CD4-positive, alpha-beta T cell treated with Interleukin-1 beta for 1 hour (primary cell): ENCODE measurements at regions not wholly inside any gene's neighbourhood (a gene's known extent, or its start where the extent isn't known, plus 50 kb on each side); places are given as distances from the start of the nearest gene placed in this dataset.
"Not testable (repeated sequence)": the region's sequence is repeated elsewhere in the genome, so short reads cannot be mapped to it uniquely, and the experiment has no call there.

Experiments used
- DNase-seq, 2 donors: peaks; one replicate each; pipeline ENCODE4 v3.0.0-alpha.2; 2020 to 2022

GRCh38 chr1:166630369-166630768, 208.9 kb upstream of the POGK start:
- DNase-seq = no peak

- DNase-seq = no peak
Observed at GRCh38 chr1:166638137-166638536, 201.1 kb upstream of the POGK start.

- DNase-seq = not testable (repeated sequence)
Observed at GRCh38 chr1:166657228-166657627, 182.0 kb upstream of the POGK start.

GRCh38 chr1:166666790-166667189, 172.5 kb upstream of the POGK start:
- DNase-seq = not testable (repeated sequence)

- DNase-seq = not testable (repeated sequence)
Observed at GRCh38 chr1:166667600-166667999, 171.7 kb upstream of the POGK start.

- DNase-seq = no peak
Observed at GRCh38 chr1:166671627-166672026, 167.6 kb upstream of the POGK start.

GRCh38 chr1:166673722-166674121, 165.6 kb upstream of the POGK start:
- no peak for DNase-seq

- no peak for DNase-seq
Observed at GRCh38 chr1:166675213-166675612, 164.1 kb upstream of the POGK start.

GRCh38 chr1:166676981-166677380, 162.3 kb upstream of the POGK start:
- no peak for DNase-seq

GRCh38 chr1:166679369-166679768, 159.9 kb upstream of the POGK start:
- DNase-seq = no peak

GRCh38 chr1:166682588-166682987, 156.7 kb upstream of the POGK start:
- DNase-seq = no peak

GRCh38 chr1:166684669-166685068, 154.6 kb upstream of the POGK start:
- not testable (repeated sequence) for DNase-seq

GRCh38 chr1:166685200-166685599, 154.1 kb upstream of the POGK start:
- DNase-seq = no peak

- not testable (repeated sequence) for DNase-seq
Observed at GRCh38 chr1:166685891-166686290, 153.4 kb upstream of the POGK start.

GRCh38 chr1:166690596-166690995, 148.7 kb upstream of the POGK start:
- DNase-seq = not testable (repeated sequence)

GRCh38 chr1:166691476-166691875, 147.8 kb upstream of the POGK start:
- no peak for DNase-seq

- DNase-seq = no peak
Observed at GRCh38 chr1:166692346-166692745, 146.9 kb upstream of the POGK start.

GRCh38 chr1:166693158-166693557, 146.1 kb upstream of the POGK start:
- no peak for DNase-seq

- no peak for DNase-seq
Observed at GRCh38 chr1:166693673-166694297, 145.5 kb upstream of the POGK start.

- DNase-seq = no peak
Observed at GRCh38 chr1:166695115-166695514, 144.2 kb upstream of the POGK start.

- DNase-seq = not testable (repeated sequence)
Observed at GRCh38 chr1:166695834-166696233, 143.4 kb upstream of the POGK start.

GRCh38 chr1:166698771-166699170, 140.5 kb upstream of the POGK start:
- DNase-seq = no peak

GRCh38 chr1:166699613-166700012, 139.7 kb upstream of the POGK start:
- DNase-seq = no peak

- DNase-seq = no peak
Observed at GRCh38 chr1:166700696-166701095, 138.6 kb upstream of the POGK start.

GRCh38 chr1:166701603-166702100, 137.6 kb upstream of the POGK start:
- no peak for DNase-seq
